Coronary artery (tissue), 2 donors: ENCODE measurements at regions not wholly inside any gene's neighbourhood (a gene's known extent, or its start where the extent isn't known, plus 50 kb on each side); places are given as distances from the start of the nearest gene placed in this dataset.

ENCODE experiments used
- DNase-seq: peaks from one replicate; pipeline ENCODE4 v3.0.0-alpha.2; 2017; ENCODE audit warnings: low spot score
- H3K27ac ChIP-seq, 2 donors: fragments of 200-600 bp; sonication (generic); one replicate each; pipeline ENCODE4 v1.5.1; 2016 to 2019
- H3K4me3 ChIP-seq: fragments of 200-600 bp; sonication (generic); 2 replicates; pipeline ENCODE4 v1.5.1; 2016; ENCODE audit warnings: mild to moderate bottlenecking, moderate library complexity
- TF ChIP-seq, protein P1 (sequence below): fragments of 200-600 bp; sonication (generic); IDR thresholded peaks from one replicate; pipeline ENCODE4 v1.5.1; 2019; ENCODE audit warnings: antibody characterized with exemption

DNA sequence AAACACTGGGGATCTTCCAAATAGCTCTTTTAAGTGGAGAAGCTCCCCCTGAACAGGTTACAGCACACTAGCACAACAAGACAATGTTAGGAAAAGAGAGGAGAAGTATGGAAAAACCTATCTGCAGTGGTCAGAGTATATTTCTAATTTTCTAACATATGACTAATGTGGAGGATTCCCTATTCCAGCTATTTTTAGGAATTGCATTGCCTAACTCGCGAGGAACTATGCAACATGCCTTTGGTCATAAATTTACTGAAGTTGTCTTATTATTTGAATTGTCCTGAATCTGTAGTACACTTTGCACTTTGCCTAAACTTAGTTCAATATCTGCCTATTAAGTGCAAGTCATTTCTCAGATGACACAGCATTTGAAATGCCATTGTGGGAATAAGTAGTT lies 381.4 kb downstream of the CCDC85A start:
- Histone ChIP-seq H3K27ac (no peak overlapping the region), H3K4me3 (no peak overlapping the region)
- no peak for DNase-seq
- TF ChIP-seq, protein P1, sequence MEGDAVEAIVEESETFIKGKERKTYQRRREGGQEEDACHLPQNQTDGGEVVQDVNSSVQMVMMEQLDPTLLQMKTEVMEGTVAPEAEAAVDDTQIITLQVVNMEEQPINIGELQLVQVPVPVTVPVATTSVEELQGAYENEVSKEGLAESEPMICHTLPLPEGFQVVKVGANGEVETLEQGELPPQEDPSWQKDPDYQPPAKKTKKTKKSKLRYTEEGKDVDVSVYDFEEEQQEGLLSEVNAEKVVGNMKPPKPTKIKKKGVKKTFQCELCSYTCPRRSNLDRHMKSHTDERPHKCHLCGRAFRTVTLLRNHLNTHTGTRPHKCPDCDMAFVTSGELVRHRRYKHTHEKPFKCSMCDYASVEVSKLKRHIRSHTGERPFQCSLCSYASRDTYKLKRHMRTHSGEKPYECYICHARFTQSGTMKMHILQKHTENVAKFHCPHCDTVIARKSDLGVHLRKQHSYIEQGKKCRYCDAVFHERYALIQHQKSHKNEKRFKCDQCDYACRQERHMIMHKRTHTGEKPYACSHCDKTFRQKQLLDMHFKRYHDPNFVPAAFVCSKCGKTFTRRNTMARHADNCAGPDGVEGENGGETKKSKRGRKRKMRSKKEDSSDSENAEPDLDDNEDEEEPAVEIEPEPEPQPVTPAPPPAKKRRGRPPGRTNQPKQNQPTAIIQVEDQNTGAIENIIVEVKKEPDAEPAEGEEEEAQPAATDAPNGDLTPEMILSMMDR: no peak

DNA sequence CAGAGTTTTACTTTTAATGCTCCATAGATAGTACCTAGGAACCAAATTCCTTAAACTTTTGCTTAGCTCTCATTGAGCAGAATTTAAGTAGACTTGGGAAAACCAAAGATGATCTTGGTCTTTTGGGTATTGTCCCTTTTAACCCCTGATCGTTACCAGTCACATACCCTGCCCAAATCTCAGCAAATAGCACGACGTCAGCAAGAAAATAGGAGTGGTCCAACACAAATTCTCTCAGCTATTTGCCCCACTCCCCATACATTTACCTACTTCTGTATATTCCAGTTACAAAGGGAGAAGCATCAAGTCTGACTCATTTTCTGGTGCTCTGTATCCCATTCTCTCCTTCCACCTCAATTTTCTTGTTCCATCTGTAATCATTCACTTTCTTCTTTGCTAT lies 387.3 kb downstream of the CCDC85A start:
- TF ChIP-seq, protein P1: no peak

DNA sequence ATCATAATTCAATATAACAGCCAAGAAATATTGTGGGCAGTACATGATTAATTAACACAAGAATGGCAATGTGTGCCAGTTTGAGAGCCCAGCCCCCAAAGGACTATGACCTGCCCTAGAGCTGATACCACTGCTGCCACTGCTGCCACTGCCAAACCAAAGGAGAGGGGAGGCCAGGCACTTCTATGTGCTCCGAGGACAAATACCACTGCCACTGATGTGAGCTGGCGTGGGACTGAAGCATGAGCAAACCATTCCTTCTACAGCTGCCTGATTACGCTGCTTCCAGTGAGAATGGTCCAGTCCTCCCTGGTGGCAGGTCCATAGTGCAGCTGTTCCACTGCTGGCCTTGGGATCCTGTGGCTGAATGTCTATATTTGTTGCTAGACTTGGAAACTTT lies 392.2 kb downstream of the CCDC85A start:
- Histone ChIP-seq H3K27ac (no peak overlapping the region), H3K4me3 (no peak overlapping the region)
- TF ChIP-seq, protein P1: no peak
- DNase-seq: no peak

More for the DNA sequence above, 387.3 kb downstream of the CCDC85A start:
- H3K27ac ChIP-seq: no peak overlapping the region
- H3K4me3 ChIP-seq: no peak overlapping the region
- no peak for DNase-seq

DNA sequence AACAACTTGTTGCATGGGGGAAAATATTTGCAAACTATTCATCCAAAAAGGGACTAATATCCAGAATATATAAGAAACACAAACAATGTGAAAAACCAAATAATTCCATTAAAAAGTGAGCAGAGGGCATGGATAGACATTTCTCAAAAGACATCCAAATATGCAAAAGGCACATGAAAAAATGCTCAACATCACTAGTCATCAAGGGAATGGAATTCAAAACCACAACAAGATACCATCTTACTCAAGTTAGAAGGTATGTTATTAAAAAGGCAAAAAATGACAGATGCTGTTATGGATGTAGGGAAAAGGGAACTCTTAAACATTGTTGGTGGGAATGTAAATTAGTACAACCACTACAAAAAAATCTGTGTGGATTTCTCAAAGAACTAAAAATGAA lies 396.5 kb downstream of the CCDC85A start:
- Histone ChIP-seq H3K27ac (no peak overlapping the region), H3K4me3 (no peak overlapping the region)
- TF ChIP-seq, protein P1: no peak
- no peak for DNase-seq

DNA sequence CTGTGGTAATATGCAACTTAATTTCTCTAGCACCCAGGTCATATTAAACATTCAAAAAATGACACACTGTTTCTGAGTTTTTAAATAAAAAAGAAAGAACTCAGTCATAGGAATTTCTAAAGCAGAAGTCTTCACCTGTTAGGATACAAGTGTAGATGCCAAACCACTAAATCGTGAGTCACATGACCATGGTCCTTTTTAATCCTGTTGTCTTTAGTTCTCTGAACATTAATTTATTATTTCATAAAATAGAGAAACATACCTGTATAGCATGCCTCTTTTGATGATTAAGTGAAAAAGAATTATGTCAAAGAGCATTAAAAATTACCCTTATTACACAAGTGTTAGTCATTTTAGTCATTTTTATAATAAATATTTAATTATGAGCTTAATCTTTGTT lies 398.8 kb downstream of the CCDC85A start:
- Histone ChIP-seq H3K27ac (no peak overlapping the region), H3K4me3 (no peak overlapping the region)
- DNase-seq: no peak
- TF ChIP-seq, protein P1: no peak

DNA sequence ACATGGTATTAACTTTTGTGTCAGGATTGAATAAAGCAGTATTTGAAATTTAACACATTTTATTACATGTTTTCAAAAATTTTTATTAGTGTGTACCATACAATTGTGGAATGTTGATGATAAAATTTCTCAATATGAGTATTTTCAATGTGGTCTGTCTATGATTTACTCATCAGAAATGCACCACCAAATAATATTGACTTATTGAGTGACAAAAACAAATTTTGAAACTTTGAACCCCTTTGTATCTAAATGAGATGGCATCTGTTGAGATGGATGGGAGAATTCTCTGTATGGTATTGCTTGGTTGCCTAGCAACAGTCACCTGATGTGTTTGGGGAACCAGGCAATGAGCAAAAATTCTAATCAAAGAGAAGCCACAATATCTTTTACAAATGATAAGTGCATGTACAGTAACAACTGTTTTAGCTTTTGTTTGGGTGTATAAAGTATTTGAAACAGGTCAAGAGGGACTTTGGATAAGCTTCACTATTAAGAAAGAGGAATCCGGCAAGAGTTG lies 400.1 kb downstream of the CCDC85A start:
- no peak for DNase-seq
- Histone ChIP-seq H3K4me3 (no peak overlapping the region), H3K27ac (no peak overlapping the region)
- TF ChIP-seq, protein P1: no peak

DNA sequence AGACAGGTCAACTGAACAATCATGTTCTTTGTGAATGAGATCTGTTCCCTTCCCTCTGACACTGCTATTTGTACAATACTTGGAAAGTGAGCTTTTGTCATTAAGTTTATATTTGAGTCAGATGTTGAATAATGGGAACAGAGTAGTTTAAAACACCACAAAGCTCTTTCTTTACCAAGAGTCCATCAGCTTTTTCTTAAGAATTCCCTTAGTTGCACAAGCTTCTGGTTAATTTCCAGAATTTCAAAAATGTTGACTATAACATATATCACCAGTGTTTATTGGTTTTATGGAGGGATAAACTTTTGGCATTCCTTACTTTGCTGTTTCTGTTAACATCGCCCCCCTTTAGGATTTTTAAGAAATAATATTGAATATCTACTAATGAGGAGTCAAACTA lies 403.7 kb downstream of the CCDC85A start:
- DNase-seq: no peak
- Histone ChIP-seq H3K27ac (no peak overlapping the region), H3K4me3 (no peak overlapping the region)
- TF ChIP-seq, protein P1: no peak
